ENCODE measurements at regions not wholly inside any gene's neighbourhood (a gene's known extent, or its start where the extent isn't known, plus 50 kb on each side); places are given as distances from the start of the nearest gene placed in this dataset.

GRCh38 chr4:156660465-156660864 lies 311.1 kb downstream of the PDGFC start:
- no peak for TF ChIP-seq CTCF (conservative IDR thresholded peaks at IDR 0.05; ENCODE audit: control insufficient read depth, insufficient read depth, low read depth, low read length)
- H3K4me3 ChIP-seq (ENCODE audit: control insufficient read depth, low read depth, low read length): no peak overlapping the region
- no peak for DNase-seq (ENCODE audit: low read depth)

GRCh38 chr4:156659983-156660382 lies 311.6 kb downstream of the PDGFC start:
- no peak for DNase-seq (ENCODE audit: low read depth)
- H3K4me3 ChIP-seq (ENCODE audit: control insufficient read depth, low read depth, low read length): no peak overlapping the region
- no peak for TF ChIP-seq CTCF (conservative IDR thresholded peaks at IDR 0.05; ENCODE audit: control insufficient read depth, insufficient read depth, low read depth, low read length)

GRCh38 chr4:156659570-156659969 lies 312.0 kb downstream of the PDGFC start:
- DNase-seq (ENCODE audit: low read depth): no peak
- H3K4me3 ChIP-seq (ENCODE audit: control insufficient read depth, low read depth, low read length): no peak overlapping the region
- TF ChIP-seq CTCF (conservative IDR thresholded peaks at IDR 0.05; ENCODE audit: control insufficient read depth, insufficient read depth, low read depth, low read length): no peak

GRCh38 chr4:156656896-156657295 lies 314.7 kb downstream of the PDGFC start:
- no peak for TF ChIP-seq CTCF (conservative IDR thresholded peaks at IDR 0.05; ENCODE audit: control insufficient read depth, insufficient read depth, low read depth, low read length)
- H3K4me3 ChIP-seq (ENCODE audit: control insufficient read depth, low read depth, low read length): no peak overlapping the region
- peak; percentile 57 for DNase-seq (ENCODE audit: low read depth)

- DNase-seq (ENCODE audit: low read depth): no peak
- no peak for TF ChIP-seq CTCF (conservative IDR thresholded peaks at IDR 0.05; ENCODE audit: control insufficient read depth, insufficient read depth, low read depth, low read length)
- no peak overlapping the region for H3K4me3 ChIP-seq (ENCODE audit: control insufficient read depth, low read depth, low read length)
Measured at GRCh38 chr4:156654410-156654809, 317.2 kb downstream of the PDGFC start.

GRCh38 chr4:156643826-156644225 lies 327.8 kb downstream of the PDGFC start:
- no peak overlapping the region for H3K4me3 ChIP-seq (ENCODE audit: control insufficient read depth, low read depth, low read length)
- no peak for DNase-seq (ENCODE audit: low read depth)
- no peak for TF ChIP-seq CTCF (conservative IDR thresholded peaks at IDR 0.05; ENCODE audit: control insufficient read depth, insufficient read depth, low read depth, low read length)

GRCh38 chr4:156642161-156642560 lies 329.4 kb downstream of the PDGFC start:
- peak; percentile 23 for DNase-seq (ENCODE audit: low read depth)
- H3K4me3 ChIP-seq (ENCODE audit: control insufficient read depth, low read depth, low read length): no peak overlapping the region
- TF ChIP-seq CTCF (conservative IDR thresholded peaks at IDR 0.05; ENCODE audit: control insufficient read depth, insufficient read depth, low read depth, low read length): no peak

Measured in fibroblast of mammary gland (primary cell).